ENCODE measurements at regions not wholly inside any gene's neighbourhood (a gene's known extent, or its start where the extent isn't known, plus 50 kb on each side); places are given as distances from the start of the nearest gene placed in this dataset.

GRCh38 chr6:132236744-132237143, 164.5 kb downstream of the MOXD1 start (continued):
- no peak for TF ChIP-seq ZBTB40 (IDR thresholded peaks at IDR 0.05)
- TF ChIP-seq ZBTB40 (CRISPR knock-in tag; IDR thresholded peaks at IDR 0.05), result no peak
- TF ChIP-seq ZNF75D (CRISPR knock-in tag; IDR thresholded peaks at IDR 0.05; ENCODE audit: borderline replicate concordance), result no peak
- no peak for TF ChIP-seq ZFP90 (CRISPR knock-in tag; IDR thresholded peaks at IDR 0.05; ENCODE audit: borderline replicate concordance)

DNA sequence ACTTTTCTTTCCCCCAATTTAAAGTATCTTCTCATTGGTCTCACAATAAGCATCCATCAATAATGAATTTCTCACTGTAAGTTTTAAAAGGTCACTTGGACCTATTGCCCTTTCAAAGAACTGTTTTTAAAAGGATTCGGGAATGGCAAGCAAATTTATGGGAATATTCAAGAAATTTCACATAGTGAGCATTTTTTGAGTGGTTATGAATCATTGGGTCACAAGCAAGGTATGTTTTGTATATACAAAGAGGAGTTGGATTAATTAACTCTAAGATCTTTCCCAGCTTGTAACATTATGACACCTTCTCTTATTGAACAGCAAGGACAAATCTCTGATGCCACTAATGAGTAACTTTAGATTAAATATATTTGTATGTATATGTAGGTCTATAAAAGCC, 165.0 kb downstream of the MOXD1 start:
- DNase-seq (ENCODE audit: low spot score), result no peak
- Histone ChIP-seq H3K79me2 (ENCODE audit: insufficient read depth, low read length) (no peaks in the 10 kb centered on the region), H2AFZ (ENCODE audit: low read length) (no peak overlapping the region), H3K9me3 (ENCODE audit: low read length) (no peaks in the 10 kb centered on the region), H3K9ac (ENCODE audit: insufficient read depth, low read depth, low read length) (no peak overlapping the region), H3K4me2 (ENCODE audit: low read depth, low read length) (no peak overlapping the region), H3K4me3 (replicated peaks in 1 of 3; ENCODE audit: insufficient read depth in 1 of 3, low read depth in 2 of 3, low read length in 3 of 3) (no peak overlapping the region), H3K27ac (ENCODE audit: extremely low read length, insufficient read depth, low read length) (no peak overlapping the region), H3K36me3 (replicated peaks in 1 of 2; ENCODE audit: control insufficient read depth in 1 of 2, insufficient read depth in 2 of 2, low read length in 2 of 2) (no peaks in the 10 kb centered on the region), H4K20me1 (ENCODE audit: insufficient read depth, low read length) (no peaks in the 10 kb centered on the region), H3K27me3 (ENCODE audit: control insufficient read depth in 1 of 2, insufficient read depth in 2 of 2, low read length in 2 of 2) (no peaks in the 10 kb centered on the region), H3K4me1 (ENCODE audit: insufficient read depth, low read length) (no peaks in the 10 kb centered on the region)
- in situ Hi-C loops (cut with HindIII; ENCODE audit: extremely low pct_ligation_motif_present, low pct_unique_long_range_greater_than_20kb) (no loop called here), intact Hi-C loops (cut with micrococcal nuclease; ENCODE audit: unreplicated experiment) (no loop called here)
- ATAC-seq, result no peak
- ChIA-PET POLR2A (no interaction called here), CTCF (ENCODE audit: low intra/inter-chr PET ratio, low total read pairs) (no interaction called here)
- WGBS (ENCODE audit: low lambda C conversion rate), result 4% methylated on average over 1 of the region's 1 CpG
- no TSS peak for BruUV-seq (replicated peaks)
- no peak for FAIRE-seq
- TF ChIP-seq, protein P1, sequence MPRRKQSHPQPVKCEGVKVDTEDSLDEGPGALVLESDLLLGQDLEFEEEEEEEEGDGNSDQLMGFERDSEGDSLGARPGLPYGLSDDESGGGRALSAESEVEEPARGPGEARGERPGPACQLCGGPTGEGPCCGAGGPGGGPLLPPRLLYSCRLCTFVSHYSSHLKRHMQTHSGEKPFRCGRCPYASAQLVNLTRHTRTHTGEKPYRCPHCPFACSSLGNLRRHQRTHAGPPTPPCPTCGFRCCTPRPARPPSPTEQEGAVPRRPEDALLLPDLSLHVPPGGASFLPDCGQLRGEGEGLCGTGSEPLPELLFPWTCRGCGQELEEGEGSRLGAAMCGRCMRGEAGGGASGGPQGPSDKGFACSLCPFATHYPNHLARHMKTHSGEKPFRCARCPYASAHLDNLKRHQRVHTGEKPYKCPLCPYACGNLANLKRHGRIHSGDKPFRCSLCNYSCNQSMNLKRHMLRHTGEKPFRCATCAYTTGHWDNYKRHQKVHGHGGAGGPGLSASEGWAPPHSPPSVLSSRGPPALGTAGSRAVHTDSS (CRISPR knock-in tag; conservative IDR thresholded peaks at IDR 0.05), result no peak
- TF ChIP-seq KAT2B (IDR thresholded peaks at IDR 0.05; ENCODE audit: borderline replicate concordance, low read depth, low read length) (no peak), ZNF225 (CRISPR knock-in tag; IDR thresholded peaks at IDR 0.05) (no peak), MAF1 (CRISPR knock-in tag; IDR thresholded peaks at IDR 0.05; ENCODE audit: borderline replicate concordance) (no peak), SRF (IDR thresholded peaks at IDR 0.05; ENCODE audit: low read depth, low read length) (no peak)

Data from HepG2 (cell line).